H9 (cell line): ENCODE measurements at regions not wholly inside any gene's neighbourhood (a gene's known extent, or its start where the extent isn't known, plus 50 kb on each side); places are given as distances from the start of the nearest gene placed in this dataset.

Source experiments
- DNase-seq: peaks from one replicate; pipeline ENCODE4 v3.0.0-alpha.2; 2017
- H2AFZ ChIP-seq: one replicate; pipeline ENCODE4 v1.6.1; 2013; ENCODE audit warnings: mild to moderate bottlenecking, low read length, control low read depth, moderate library complexity
- H2AK5ac ChIP-seq: 2 replicates; pipeline ENCODE4 v1.6.1; 2013; ENCODE audit warnings: low read length, control low read depth, mixed read lengths; ENCODE audit not compliant: insufficient read length
- H2BK120ac ChIP-seq: one replicate; pipeline ENCODE4 v1.6.1; 2013; ENCODE audit warnings: low read depth, mild to moderate bottlenecking, low read length, control low read depth, inconsistent platforms; ENCODE audit not compliant: poor library complexity, severe bottlenecking
- H2BK12ac ChIP-seq: 2 replicates; pipeline ENCODE4 v1.6.1; 2013; ENCODE audit warnings: low read length, control low read depth, mixed read lengths, low read depth; ENCODE audit not compliant: insufficient read length
- H2BK15ac ChIP-seq: 2 replicates; pipeline ENCODE4 v1.6.1; 2013; ENCODE audit warnings: low read depth, low read length, control low read depth
- H2BK20ac ChIP-seq: one replicate; pipeline ENCODE4 v1.6.1; 2013; ENCODE audit warnings: low read depth, mild to moderate bottlenecking, low read length, control low read depth, inconsistent platforms; ENCODE audit not compliant: poor library complexity, severe bottlenecking
- H2BK5ac ChIP-seq: 2 replicates; pipeline ENCODE4 v1.6.1; 2013; ENCODE audit warnings: low read length, control low read depth, mixed read lengths; ENCODE audit not compliant: insufficient read length
- H3K14ac ChIP-seq: 2 replicates; pipeline ENCODE4 v1.6.1; 2013; ENCODE audit warnings: low read length, control low read depth; ENCODE audit not compliant: insufficient read depth
- H3K18ac ChIP-seq: 2 replicates; pipeline ENCODE4 v1.6.1; 2013; ENCODE audit warnings: low read depth, mild to moderate bottlenecking, mixed read lengths, low read length, control low read depth; ENCODE audit not compliant: insufficient read length
- H3K23ac ChIP-seq: 2 replicates; pipeline ENCODE4 v1.6.1; 2013; ENCODE audit warnings: low read length, control low read depth, mixed read lengths, low read depth; ENCODE audit not compliant: insufficient read length
- H3K23me2 ChIP-seq: 2 replicates; pipeline ENCODE4 v1.6.1; 2013; ENCODE audit warnings: low read depth, mild to moderate bottlenecking, mixed read lengths, low read length, control low read depth; ENCODE audit not compliant: insufficient read length, poor library complexity, severe bottlenecking
- H3K27ac ChIP-seq: 2 replicates; pipeline ENCODE4 v1.5.1; 2013; ENCODE audit warnings: low read length, control low read depth, mixed read lengths, low read depth; ENCODE audit not compliant: insufficient read length
- H3K27me3 ChIP-seq: 2 replicates; pipeline ENCODE4 v1.6.1; 2013; ENCODE audit warnings: low read length, control low read depth, inconsistent platforms; ENCODE audit not compliant: insufficient read depth
- H3K4ac ChIP-seq: 2 replicates; pipeline ENCODE4 v1.6.1; 2013; ENCODE audit warnings: low read depth, mild to moderate bottlenecking, control low read depth, inconsistent platforms, low read length, moderate library complexity
- H3K4me1 ChIP-seq: 2 replicates; pipeline ENCODE4 v1.6.1; 2013; ENCODE audit warnings: low read length, control low read depth, inconsistent platforms; ENCODE audit not compliant: insufficient read depth
- H3K4me2 ChIP-seq: 2 replicates; pipeline ENCODE4 v1.6.1; 2013; ENCODE audit warnings: low read length, control low read depth, mixed read lengths; ENCODE audit not compliant: insufficient read length, insufficient read depth
- H3K56ac ChIP-seq: 2 replicates; pipeline ENCODE4 v1.6.1; 2013; ENCODE audit warnings: low read depth, mild to moderate bottlenecking, mixed read lengths, low read length, control low read depth; ENCODE audit not compliant: insufficient read length
- H3K79me1 ChIP-seq: 2 replicates; pipeline ENCODE4 v1.6.1; 2013; ENCODE audit warnings: low read depth, mild to moderate bottlenecking, moderate library complexity, low read length, control low read depth, inconsistent platforms; ENCODE audit not compliant: insufficient read depth, poor library complexity, severe bottlenecking
- H3K79me2 ChIP-seq: 2 replicates; pipeline ENCODE4 v1.6.1; 2013; ENCODE audit warnings: low read length, control low read depth, inconsistent platforms; ENCODE audit not compliant: insufficient read depth
- H3K9ac ChIP-seq: 2 replicates; pipeline ENCODE4 v1.6.1; 2013; ENCODE audit warnings: low read length, control low read depth, mixed read lengths; ENCODE audit not compliant: insufficient read length; ENCODE audit errors: extremely low read depth
- H3K9me3 ChIP-seq: one replicate; pipeline ENCODE4 v1.6.1; 2013; ENCODE audit warnings: low read depth, low read length, inconsistent platforms; ENCODE audit not compliant: control insufficient read depth
- H3T11ph ChIP-seq: one replicate; pipeline ENCODE4 v1.6.1; 2013; ENCODE audit warnings: mild to moderate bottlenecking, low read length, control low read depth, inconsistent platforms
- H4K20me1 ChIP-seq: one replicate; pipeline ENCODE4 v1.6.1; 2013; ENCODE audit not compliant: control insufficient read depth, insufficient read length, insufficient read depth
- H4K5ac ChIP-seq: 2 replicates; pipeline ENCODE4 v1.6.1; 2013; ENCODE audit warnings: low read depth, mild to moderate bottlenecking, mixed read lengths, low read length, control low read depth; ENCODE audit not compliant: insufficient read length
- H4K8ac ChIP-seq: replicated peaks from 2 replicates; pipeline ENCODE4 v1.6.1; 2013; ENCODE audit warnings: low read length, control low read depth, mixed read lengths, low read depth; ENCODE audit not compliant: insufficient read length
- H4K91ac ChIP-seq: 2 replicates; pipeline ENCODE4 v1.6.1; 2013; ENCODE audit warnings: low read depth, mild to moderate bottlenecking, moderate library complexity, mixed read lengths, low read length, control low read depth; ENCODE audit not compliant: insufficient read length
- H3K27ac Mint-ChIP-seq, 3 experiments: 2 replicates in 2 of 3; 3 replicates in 1 of 3; pipeline ENCODE4 v1.8.0; 2020 to 2021; ENCODE audit warnings: mixed read lengths in 3 of 3, mild to moderate bottlenecking in 1 of 3, moderate library complexity in 1 of 3
- H3K27me3 Mint-ChIP-seq: 2 replicates; pipeline ENCODE4 v1.8.0; 2021; ENCODE audit warnings: low read depth, mild to moderate bottlenecking, moderate library complexity, mixed read lengths
- H3K36me3 Mint-ChIP-seq, 3 experiments: 2 replicates in 2 of 3; 3 replicates in 1 of 3; pipeline ENCODE4 v1.8.0; 2020 to 2021; ENCODE audit warnings: low read depth in 3 of 3, mixed read lengths in 3 of 3; ENCODE audit not compliant: insufficient read depth in 1 of 3
- H3K4me1 Mint-ChIP-seq, 2 experiments: 2 replicates each; pipeline ENCODE4 v1.8.0; 2020; ENCODE audit warnings: mixed read lengths in 2 of 2
- H3K4me3 Mint-ChIP-seq, 2 experiments: 2 replicates in 1 of 2; 3 replicates in 1 of 2; pipeline ENCODE4 v1.8.0; 2020 to 2021; ENCODE audit warnings: mild to moderate bottlenecking in 2 of 2, mixed read lengths in 2 of 2, moderate library complexity in 1 of 2
- H3K9me3 Mint-ChIP-seq, 2 experiments: 2 replicates in 1 of 2; 3 replicates in 1 of 2; pipeline ENCODE4 v1.8.0; 2020; ENCODE audit warnings: mild to moderate bottlenecking in 2 of 2, mixed read lengths in 2 of 2, moderate library complexity in 1 of 2
- CTCF ChIP-seq: fragments of 200-600 bp; sonication (generic); conservative IDR thresholded peaks from 3 replicates; pipeline ENCODE4 v1.8.0; 2021; ENCODE audit warnings: antibody characterized with exemption, mild to moderate bottlenecking
- WGBS: extraction: QIAGEN DNeasy Blood & Tissue Kit; methylation state at CpG from one replicate; pipeline ENCODE4 v1.1.7; 2013; ENCODE audit warnings: missing lambda C conversion rate, low lambda C conversion rate, mixed read lengths; ENCODE audit not compliant: insufficient read length; ENCODE audit errors: extremely low coverage; 5-methylcytosine and 5-hydroxymethylcytosine counted together

- DNase-seq: no peak
These were observed 754.6 kb upstream of the SOX11 start for GRCh38 chr2:4937550-4937949.

More at GRCh38 chr2:4937550-4937949, 754.6 kb upstream of the SOX11 start:
- Histone ChIP-seq H2BK120ac (no peak overlapping the region), H3K9me3 (no peaks in the 10 kb centered on the region), H3K4me1 (no peaks in the 10 kb centered on the region), H2BK20ac (no peak overlapping the region), H3K14ac (no peak overlapping the region), H3K27ac (no peak overlapping the region), H4K8ac (no peak overlapping the region), H4K5ac (no peak overlapping the region), H3K23ac (no peak overlapping the region), H3K18ac (no peak overlapping the region), H3K4ac (no peak overlapping the region), H2AK5ac (no peak overlapping the region), H3T11ph (no peak overlapping the region), H2AFZ (no peak overlapping the region), H3K27me3 (no peaks in the 10 kb centered on the region), H3K79me1 (no peaks in the 10 kb centered on the region), H3K4me2 (no peak overlapping the region), H2BK5ac (no peak overlapping the region), H3K79me2 (no peaks in the 10 kb centered on the region), H4K20me1 (no peaks in the 10 kb centered on the region), H3K23me2 (no peaks in the 10 kb centered on the region), H3K9ac (no peak overlapping the region), H2BK12ac (no peak overlapping the region), H4K91ac (no peak overlapping the region), H3K56ac (no peak overlapping the region), H2BK15ac (no peak overlapping the region)
- WGBS: no CpG with 5 or more reads among the region's 3 CpGs
- H3K4me1 Mint-ChIP-seq: peaks cover 4 to 9% of the 10 kb centered on the region in 2 experiments; a peak in 3 of 4 replicates
- H3K4me3 Mint-ChIP-seq: no peak overlapping the region
- no peaks in the 10 kb centered on the region for H3K27me3 Mint-ChIP-seq
- H3K9me3 Mint-ChIP-seq: peaks cover 18 to 19% of the 10 kb centered on the region in 2 experiments
- H3K27ac Mint-ChIP-seq: no peak overlapping the region
- TF ChIP-seq CTCF: no peak
- H3K36me3 Mint-ChIP-seq: peaks cover 8 to 18% (median 11%) of the 10 kb centered on the region in 3 experiments
